VCaP (cell line): ENCODE measurements at regions not wholly inside any gene's neighbourhood (a gene's known extent, or its start where the extent isn't known, plus 50 kb on each side); places are given as distances from the start of the nearest gene placed in this dataset.

ENCODE experiments used
- H3K27ac ChIP-seq: fragments of 450-650 bp; 2 replicates; pipeline ENCODE4 v1.5.1; 2017
- TF ChIP-seq, protein P1 (sequence below): fragments of 450-650 bp; conservative IDR thresholded peaks from 2 replicates; pipeline ENCODE4 v1.5.1; 2017; ENCODE audit warnings: mild to moderate bottlenecking, moderate library complexity

DNA sequence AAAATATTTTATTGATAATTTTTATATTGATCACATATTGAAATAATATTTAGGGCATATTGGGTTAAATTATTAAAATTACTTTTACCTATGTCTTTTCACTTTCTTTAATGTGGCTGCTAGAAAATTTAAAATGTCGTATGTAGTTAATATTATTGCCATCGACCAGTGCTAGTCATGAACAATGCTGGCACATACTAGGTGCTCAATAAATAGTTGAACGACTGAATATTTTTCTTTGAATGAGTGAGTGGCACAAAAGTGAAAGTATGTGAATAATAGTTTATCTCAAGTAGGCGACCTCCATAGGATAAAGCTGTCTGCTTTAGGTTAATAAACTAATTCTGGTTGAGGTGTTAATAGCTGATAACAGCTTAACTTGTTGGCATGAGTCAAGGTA, 150.8 kb upstream of the FGGY start:
- TF ChIP-seq, protein P1, sequence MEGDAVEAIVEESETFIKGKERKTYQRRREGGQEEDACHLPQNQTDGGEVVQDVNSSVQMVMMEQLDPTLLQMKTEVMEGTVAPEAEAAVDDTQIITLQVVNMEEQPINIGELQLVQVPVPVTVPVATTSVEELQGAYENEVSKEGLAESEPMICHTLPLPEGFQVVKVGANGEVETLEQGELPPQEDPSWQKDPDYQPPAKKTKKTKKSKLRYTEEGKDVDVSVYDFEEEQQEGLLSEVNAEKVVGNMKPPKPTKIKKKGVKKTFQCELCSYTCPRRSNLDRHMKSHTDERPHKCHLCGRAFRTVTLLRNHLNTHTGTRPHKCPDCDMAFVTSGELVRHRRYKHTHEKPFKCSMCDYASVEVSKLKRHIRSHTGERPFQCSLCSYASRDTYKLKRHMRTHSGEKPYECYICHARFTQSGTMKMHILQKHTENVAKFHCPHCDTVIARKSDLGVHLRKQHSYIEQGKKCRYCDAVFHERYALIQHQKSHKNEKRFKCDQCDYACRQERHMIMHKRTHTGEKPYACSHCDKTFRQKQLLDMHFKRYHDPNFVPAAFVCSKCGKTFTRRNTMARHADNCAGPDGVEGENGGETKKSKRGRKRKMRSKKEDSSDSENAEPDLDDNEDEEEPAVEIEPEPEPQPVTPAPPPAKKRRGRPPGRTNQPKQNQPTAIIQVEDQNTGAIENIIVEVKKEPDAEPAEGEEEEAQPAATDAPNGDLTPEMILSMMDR, result no peak
- H3K27ac ChIP-seq, result no peak overlapping the region

DNA sequence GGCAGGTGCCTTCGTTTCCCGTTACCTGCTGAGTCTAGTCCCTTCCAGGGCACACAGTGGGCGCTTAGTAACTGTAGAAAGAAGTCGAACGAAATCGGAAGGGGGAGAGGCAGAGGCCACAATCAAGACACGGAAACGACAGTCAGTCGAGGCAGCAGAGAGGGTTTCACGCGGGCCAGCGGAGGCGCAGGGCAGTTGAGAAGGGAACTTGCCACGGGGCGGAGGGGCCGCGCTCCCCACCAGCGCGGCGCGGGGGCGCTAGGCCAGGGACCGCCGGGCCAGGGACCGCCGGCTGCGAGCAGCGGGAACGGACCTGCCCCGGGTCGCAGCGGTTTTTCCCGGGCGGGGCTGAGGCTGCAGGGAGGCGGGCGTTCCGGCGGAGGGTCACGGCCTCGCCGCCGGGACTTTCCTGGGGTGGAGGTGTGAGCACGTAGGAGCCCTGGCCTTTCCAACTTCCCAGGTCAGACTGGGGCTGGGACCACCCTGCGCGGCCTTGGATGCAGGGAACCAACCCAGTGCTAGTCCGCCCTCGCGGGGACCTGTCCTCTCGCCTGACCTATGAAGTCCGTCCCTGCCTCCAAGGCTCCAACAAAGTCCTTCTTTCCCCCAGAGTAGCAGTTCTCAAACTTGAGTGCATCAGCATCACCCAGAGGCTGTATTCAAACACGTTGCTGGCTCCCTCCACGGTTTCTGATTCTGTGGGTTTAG, 150.1 kb upstream of the FGGY start:
- H3K27ac ChIP-seq, result no peak overlapping the region
- TF ChIP-seq, protein P1, result no peak

DNA sequence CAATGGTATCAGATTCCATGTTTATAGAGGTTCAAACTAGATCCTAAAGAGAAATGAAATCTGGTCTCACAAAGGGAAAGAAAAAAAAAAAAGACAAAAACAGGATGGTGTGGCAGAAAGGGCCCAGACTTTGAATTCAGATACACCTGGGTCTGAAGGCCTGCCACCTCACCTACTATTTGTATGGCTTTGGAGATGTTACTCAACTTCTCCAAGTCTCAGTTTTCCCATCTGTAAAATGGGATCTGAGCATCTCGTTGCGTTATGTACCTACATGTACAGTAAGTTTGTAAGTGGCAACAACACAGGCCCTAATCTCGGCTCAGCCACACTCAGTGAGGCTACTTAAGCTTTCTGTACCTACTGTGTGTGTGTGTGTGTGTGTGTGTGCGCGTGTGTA, 147.5 kb upstream of the FGGY start:
- H3K27ac ChIP-seq, result no peak overlapping the region
- TF ChIP-seq, protein P1, result no peak

DNA sequence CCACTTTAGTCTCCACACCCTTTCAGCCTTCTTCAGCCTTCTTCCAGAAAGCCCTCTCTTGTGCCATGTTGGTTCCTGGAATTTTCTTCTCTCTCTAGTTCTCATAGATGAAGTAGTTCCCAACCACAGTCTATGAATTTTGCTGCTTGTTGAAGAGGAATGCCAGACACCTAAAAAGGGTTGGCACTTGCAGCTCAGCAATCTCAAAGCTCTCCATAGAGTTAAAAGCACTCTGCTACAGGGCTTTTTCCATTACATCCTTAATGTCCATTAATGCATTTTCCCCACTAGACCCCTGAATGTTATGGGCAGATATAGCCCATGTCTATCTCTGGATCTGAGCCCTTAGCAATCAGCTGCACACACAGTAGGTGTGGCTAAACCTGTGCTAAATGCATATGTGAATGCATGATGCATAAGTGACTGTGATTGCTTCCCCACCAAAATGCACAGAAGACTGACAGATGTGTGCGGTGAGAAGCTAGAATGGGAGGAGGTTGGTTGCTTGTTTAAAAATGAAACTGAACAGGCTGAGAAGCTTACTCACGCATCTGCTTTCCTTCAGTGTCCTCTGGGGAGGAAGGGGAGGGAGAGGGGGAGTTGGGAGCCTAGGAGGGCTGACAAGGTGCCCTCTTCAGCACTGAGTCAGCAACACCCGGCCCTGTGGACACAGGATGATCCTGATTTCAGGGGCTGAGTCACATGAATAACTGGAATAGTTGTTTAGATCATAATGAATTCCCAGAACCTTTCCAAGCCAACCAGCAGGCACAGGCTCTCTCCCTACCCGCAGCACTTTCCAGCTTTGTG, 146.1 kb upstream of the FGGY start:
- TF ChIP-seq, protein P1, result no peak
- H3K27ac ChIP-seq, result no peak overlapping the region

DNA sequence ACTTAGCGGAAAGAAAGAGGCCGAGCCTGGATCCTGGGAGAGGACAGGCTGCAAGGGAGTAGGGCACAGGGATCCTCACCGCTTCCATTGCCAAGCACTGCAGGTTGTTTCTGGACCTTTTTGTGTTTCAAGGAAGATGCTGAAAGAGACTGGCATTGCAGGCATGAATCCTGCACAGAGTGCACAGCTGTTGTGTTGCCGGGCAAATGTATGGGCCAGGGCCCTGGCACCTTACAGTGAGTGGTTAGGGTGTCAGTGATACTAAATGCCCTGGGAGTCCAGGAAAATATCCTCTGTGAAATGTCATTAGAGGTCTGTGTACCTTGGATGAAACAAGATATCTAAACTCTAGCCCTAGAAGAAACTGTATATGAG, 145.5 kb upstream of the FGGY start:
- TF ChIP-seq, protein P1, result no peak
- H3K27ac ChIP-seq, result no peak overlapping the region

DNA sequence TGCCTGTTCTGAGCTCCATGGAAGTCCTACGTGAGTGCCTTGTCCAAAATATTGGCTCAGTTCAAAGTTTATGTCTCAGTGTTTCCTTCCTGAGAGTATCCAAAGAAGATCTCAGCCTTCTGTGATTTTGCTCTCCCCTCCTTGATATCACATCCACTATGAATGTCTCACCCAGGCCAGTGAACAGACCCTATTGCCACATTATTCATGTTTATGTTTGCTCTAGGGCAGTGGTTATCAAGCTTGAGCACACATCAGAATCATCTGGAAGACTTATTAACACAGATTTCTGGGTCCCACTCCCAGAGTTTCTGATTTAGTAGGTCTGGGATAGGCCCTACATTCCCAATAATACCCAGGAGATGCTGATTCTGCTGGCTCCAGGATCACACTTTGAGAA, 145.0 kb upstream of the FGGY start:
- no peak overlapping the region for H3K27ac ChIP-seq
- TF ChIP-seq, protein P1, result no peak

DNA sequence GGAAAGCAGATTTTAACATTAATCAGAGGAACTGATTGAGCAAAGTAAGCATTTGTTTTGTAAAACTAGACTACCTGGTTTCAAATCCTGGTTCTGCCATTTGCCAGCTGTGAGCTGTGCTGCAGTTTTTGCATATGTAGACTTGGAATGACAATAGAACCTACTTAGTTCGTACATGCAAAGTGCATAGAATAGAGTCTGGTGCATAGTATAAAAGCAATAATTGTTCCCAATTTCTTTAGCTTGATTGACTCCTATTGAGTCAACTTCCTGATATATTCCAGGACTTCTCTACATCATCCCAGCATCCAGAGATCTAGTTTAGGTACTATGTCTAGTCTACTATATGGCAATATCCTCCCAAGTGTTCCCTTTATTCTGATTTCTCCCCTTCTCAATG, 144.4 kb upstream of the FGGY start:
- TF ChIP-seq, protein P1, result no peak
- no peak overlapping the region for H3K27ac ChIP-seq
